DMS153 treated with DMSO at 0.1 percent for 48 hours (cell line): ENCODE measurements at regions not wholly inside any gene's neighbourhood (a gene's known extent, or its start where the extent isn't known, plus 50 kb on each side); places are given as distances from the start of the nearest gene placed in this dataset.

Experiments used
- DNase-seq: peaks from one replicate; lab custom pipeline; 2025; ENCODE audit not compliant: unreplicated experiment; lab: John Stamatoyannopoulos, UW

GRCh38 chr2:100627330-100628300, 64.8 kb downstream of the PDCL3 start:
- DNase-seq = no peak

- no peak for DNase-seq
These were observed 65.7 kb downstream of the PDCL3 start for GRCh38 chr2:100628506-100628905.

- DNase-seq = no peak
These were observed 66.5 kb downstream of the PDCL3 start for GRCh38 chr2:100629309-100629708.

- DNase-seq = no peak
These were observed 67.7 kb downstream of the PDCL3 start for GRCh38 chr2:100630473-100630977.

- DNase-seq = no peak
These were observed 69.2 kb downstream of the PDCL3 start for GRCh38 chr2:100632037-100632436.

GRCh38 chr2:100632759-100633158, 70.0 kb downstream of the PDCL3 start:
- no peak for DNase-seq

- DNase-seq = no peak
These were observed 77.0 kb downstream of the PDCL3 start for GRCh38 chr2:100639588-100640390.

GRCh38 chr2:100640431-100641124, 77.8 kb downstream of the PDCL3 start:
- DNase-seq = no peak

GRCh38 chr2:100641125-100641435, 78.3 kb downstream of the PDCL3 start:
- no peak for DNase-seq

- no peak for DNase-seq
These were observed 79.6 kb downstream of the PDCL3 start for GRCh38 chr2:100642425-100642824.

- DNase-seq = no peak
These were observed 80.7 kb downstream of the PDCL3 start for GRCh38 chr2:100643467-100643866.

GRCh38 chr2:100643906-100644501, 81.2 kb downstream of the PDCL3 start:
- no peak for DNase-seq

- no peak for DNase-seq
These were observed 83.1 kb downstream of the PDCL3 start for GRCh38 chr2:100645695-100646429.

GRCh38 chr2:100647709-100648108, 84.9 kb downstream of the PDCL3 start:
- no peak for DNase-seq

- DNase-seq = no peak
These were observed 87.4 kb downstream of the PDCL3 start for GRCh38 chr2:100650151-100650550.

GRCh38 chr2:100653449-100654035, 90.7 kb downstream of the PDCL3 start:
- DNase-seq = no peak

- no peak for DNase-seq
These were observed 91.8 kb downstream of the PDCL3 start for GRCh38 chr2:100654611-100655010.

- no peak for DNase-seq
These were observed 92.7 kb downstream of the PDCL3 start for GRCh38 chr2:100655446-100655845.

- no peak for DNase-seq
These were observed 93.2 kb downstream of the PDCL3 start for GRCh38 chr2:100655936-100656534.
